ENCODE measurements at regions not wholly inside any gene's neighbourhood (a gene's known extent, or its start where the extent isn't known, plus 50 kb on each side); places are given as distances from the start of the nearest gene placed in this dataset.

GRCh38 chr4:128351502-128351901 is 63.9 kb upstream of the PGRMC2 start:
- TF ChIP-seq, protein P1, sequence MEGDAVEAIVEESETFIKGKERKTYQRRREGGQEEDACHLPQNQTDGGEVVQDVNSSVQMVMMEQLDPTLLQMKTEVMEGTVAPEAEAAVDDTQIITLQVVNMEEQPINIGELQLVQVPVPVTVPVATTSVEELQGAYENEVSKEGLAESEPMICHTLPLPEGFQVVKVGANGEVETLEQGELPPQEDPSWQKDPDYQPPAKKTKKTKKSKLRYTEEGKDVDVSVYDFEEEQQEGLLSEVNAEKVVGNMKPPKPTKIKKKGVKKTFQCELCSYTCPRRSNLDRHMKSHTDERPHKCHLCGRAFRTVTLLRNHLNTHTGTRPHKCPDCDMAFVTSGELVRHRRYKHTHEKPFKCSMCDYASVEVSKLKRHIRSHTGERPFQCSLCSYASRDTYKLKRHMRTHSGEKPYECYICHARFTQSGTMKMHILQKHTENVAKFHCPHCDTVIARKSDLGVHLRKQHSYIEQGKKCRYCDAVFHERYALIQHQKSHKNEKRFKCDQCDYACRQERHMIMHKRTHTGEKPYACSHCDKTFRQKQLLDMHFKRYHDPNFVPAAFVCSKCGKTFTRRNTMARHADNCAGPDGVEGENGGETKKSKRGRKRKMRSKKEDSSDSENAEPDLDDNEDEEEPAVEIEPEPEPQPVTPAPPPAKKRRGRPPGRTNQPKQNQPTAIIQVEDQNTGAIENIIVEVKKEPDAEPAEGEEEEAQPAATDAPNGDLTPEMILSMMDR (IDR thresholded peaks at IDR 0.05), result no peak
- TF ChIP-seq POLR2A (IDR thresholded peaks at IDR 0.05), result no peak

Measured in heart left ventricle (tissue), 13 donors.